ENCODE measurements at regions not wholly inside any gene's neighbourhood (a gene's known extent, or its start where the extent isn't known, plus 50 kb on each side); places are given as distances from the start of the nearest gene placed in this dataset.

DNA sequence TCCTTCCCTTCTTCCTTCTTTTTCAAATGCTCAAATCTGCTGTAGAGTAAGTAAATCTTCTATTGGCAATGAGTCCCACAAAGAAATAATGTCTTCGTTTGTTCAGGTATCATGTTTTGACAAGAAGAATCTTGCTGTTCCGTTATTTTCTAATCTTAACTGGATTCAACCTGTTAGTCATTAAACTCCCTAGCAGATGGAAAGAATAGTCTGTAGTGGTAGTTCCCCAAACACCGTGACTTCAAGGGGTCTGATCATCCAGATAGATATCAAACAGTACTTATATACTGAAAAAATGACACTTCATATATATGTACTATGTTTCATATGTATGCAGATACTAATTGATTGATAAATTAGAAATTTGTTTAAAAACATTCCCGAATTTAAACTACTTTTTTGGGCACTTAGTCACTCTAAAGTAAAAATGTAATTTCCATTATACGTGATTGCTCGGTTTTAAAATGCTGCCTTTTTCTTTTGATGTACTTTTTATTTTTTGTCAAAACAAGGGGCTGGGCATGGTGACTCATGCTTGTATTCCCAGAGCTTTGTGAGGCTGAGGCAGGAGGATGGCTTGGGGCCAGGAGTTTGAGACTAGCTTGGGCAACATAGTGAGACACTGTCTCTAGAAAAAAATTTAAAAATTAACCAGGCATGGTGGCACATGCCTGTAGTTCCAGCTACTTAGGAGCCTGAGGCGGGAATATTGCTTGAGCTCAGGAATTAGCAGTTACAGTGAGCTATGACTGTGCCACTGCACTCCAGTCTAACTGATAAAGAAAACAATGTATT, 335.7 kb upstream of the SNX7 start:
- peak; percentile 20 for DNase-seq

- peak; percentile 99 for DNase-seq
Observed at GRCh38 chr1:98323906-98324358, 337.6 kb upstream of the SNX7 start.

DNA sequence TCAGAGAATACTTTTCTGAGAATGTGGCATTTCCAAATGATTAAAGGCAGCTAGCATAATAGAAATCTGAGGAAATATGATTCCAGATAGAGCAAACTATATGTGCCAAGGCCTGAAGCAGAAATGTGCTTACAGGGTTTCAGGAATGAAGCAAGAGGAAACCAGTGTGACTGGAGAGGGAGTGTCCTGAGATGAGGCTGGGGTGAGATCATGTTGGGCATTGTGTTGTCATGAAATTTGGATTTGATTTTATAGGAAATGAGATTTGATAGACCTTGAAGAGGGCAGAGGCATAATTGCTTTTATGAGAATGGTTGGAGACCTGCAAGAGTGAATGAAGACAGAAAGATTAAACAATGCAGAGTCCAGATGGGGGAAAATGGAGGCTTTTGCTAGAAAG, 338.1 kb upstream of the SNX7 start:
- DNase-seq = peak; percentile 78

DNA sequence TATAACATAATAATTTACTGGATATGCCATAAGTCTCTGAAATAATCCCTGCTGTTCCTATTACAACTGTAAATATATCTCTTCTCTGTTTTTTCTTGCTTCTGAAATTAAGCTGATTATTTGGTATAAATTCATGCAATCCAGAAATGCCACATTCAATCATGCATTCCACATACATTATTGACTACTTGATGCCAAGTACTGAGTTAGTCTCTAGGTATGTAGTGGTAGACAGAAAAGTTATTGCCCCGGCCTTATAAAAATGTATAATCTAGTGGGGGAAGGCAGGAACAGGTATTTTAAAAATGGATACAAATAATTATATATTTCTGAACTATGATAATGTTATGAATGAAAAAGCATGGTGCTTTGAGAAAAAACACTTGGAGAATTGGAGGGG, 338.6 kb upstream of the SNX7 start:
- DNase-seq = no peak

DNA sequence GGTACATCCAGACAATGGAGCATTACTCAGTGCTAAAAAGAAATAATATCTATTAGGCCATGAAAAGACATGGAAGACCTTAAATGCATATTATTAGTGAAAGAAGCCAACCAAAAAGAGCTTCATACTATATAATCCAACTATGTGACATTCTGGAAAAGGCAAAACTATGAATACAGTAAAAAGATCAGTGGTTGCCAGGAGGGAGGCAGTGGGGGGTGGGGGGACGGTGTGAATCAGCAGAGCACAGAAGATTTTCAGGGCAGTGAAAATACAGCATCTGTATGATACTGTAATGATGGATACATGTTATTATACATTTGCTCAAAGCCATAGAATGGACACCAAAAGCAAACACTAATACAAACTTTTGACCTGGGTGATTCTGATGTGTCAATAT, 339.4 kb upstream of the SNX7 start:
- DNase-seq = no peak

DNA sequence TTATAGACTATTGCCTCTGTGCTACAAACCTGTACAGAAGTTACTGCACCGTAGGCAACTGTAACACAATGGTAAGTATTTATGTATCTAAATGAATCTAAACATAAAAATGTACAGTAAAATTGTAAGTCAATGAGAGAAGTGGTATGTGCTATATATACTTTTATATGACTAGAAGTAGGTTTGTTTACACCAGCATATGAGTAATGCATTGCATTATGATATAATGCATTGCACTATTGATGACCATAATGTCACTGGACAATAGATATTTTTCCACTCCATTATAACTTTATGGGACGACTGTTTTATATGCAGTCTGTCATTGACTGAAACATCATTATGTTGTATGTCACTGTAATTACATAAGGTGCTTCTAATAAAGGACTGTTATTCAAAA, 340.3 kb upstream of the SNX7 start:
- no peak for DNase-seq

- DNase-seq = no peak
Observed at GRCh38 chr1:98316286-98316905, 345.1 kb upstream of the SNX7 start.

DNA sequence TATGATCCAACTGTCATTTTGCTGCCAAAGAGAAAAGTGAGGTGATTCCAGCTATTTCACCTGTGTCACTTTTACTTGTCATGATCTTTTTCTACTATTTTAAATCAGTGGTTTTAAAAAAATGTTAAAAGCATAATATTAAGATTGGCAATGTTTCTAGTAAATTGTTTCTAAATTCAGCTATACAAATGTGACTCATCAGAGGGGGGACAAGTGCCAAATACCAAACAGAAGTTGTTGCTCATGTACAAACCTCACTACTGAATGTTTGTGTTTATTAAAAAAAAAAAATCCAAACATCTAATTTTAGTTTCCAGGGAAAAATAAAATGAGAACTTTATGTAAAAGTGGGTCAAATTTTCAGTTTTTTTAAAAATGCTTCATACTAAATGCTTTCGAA, 346.2 kb upstream of the SNX7 start:
- DNase-seq = peak; percentile 20

DNA sequence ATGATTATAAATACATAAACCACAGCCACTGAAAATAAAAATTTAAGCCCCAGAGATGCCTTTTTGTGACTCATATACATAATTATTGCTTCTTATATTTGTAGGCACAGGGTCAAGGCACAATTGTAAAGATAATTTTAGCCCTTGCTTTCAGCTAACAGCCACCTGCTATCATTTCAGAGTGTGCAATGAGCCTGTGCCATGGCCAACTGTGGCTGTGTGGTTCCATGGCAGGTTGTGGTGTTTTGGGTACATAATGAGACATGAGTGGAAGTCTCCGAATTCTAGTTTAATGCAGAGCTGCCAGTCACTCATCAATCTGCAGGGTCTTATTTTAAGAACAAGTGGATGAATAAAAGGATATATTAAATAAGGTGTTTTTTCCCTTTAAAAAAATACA, 346.9 kb upstream of the SNX7 start:
- no peak for DNase-seq

- no peak for DNase-seq
Observed at GRCh38 chr1:98306517-98307089, 354.9 kb upstream of the SNX7 start.

GRCh38 chr1:98305362-98305761, 356.2 kb upstream of the SNX7 start:
- no peak for DNase-seq

GRCh38 chr1:98304888-98305287, 356.6 kb upstream of the SNX7 start:
- no peak for DNase-seq

- no peak for DNase-seq
Observed at GRCh38 chr1:98299861-98300260, 361.7 kb upstream of the SNX7 start.

DNA sequence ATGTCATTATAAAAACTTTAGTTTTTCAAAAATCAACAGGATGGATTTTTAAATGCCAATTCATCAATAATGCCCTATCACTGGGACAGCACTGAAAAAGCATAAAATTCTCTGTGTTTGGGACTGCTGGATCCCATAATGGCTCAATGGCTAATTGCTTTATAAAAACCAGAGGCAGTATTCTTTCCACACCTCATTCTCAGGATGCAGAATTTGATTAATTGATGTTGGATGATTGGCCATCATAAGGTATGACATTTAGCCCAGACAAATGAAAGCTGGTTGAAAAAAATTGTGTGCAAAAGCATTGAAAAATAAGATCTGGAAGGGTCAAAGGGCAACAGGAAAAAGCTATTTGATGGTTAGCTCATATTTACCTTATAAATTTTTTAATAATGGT, 362.2 kb upstream of the SNX7 start:
- DNase-seq = no peak

DNA sequence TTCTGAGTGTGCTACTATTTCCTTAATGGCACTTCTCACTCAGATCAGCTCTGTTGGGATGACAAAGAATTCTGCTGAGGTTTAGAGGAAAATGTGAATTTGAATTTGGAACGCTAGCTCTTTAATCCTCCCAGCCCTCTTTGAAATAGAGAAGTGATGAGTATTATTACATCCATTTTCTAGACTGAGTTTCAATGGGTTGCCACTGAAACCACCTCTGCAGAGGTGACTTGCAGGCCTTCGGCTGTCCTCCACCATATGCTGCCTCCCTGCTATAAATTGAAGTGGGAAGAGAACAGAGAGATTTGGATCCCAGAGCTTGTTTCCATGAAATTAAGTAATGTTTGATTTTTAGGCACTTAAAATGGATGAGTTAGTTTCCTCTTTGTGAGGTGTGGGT, 363.2 kb upstream of the SNX7 start:
- DNase-seq = peak; percentile 37

DNA sequence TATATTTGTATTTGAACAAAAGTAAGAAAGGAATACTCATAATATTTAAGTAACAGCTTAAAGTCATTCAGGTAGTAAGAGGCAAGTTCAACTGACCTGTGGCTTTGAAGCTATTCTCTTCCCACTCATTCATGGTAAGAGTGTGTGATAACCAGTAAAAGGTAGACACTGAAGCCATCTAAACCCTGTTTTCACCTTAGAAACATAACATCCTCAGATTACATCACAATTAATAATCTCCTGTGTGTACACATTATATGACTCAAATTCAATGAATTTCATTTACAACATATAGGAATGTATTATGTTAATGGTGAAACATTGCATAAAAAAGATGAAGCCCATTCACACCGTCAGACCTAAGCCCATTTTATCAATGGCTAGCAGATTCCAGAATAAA, 364.8 kb upstream of the SNX7 start:
- DNase-seq = no peak

DNA sequence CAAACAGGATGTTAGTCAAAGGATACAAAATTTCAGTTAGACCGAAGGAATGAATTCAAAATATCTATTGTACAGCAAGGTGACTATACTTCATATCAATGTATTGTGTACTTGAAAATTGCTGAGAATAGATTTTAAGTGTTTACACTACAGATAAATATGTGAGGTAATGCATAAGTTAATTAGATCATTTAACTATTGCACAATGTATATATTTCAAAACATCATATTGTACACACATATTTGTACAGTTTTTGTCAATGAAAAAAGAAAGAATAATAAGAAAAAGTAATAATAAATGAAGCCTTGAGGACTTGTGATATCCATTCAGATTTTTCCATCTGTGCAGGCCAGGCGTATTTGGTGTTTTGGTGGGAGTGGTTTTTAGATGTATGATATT, 367.4 kb upstream of the SNX7 start:
- DNase-seq = no peak

- no peak for DNase-seq
Observed at GRCh38 chr1:98292994-98293393, 368.5 kb upstream of the SNX7 start.

- DNase-seq = no peak
Observed at GRCh38 chr1:98289311-98289710, 368.5 kb upstream of the DPYD start.

GRCh38 chr1:98288494-98288893, 367.7 kb upstream of the DPYD start:
- peak; percentile 38 for DNase-seq

- peak; percentile 26 for DNase-seq
Observed at GRCh38 chr1:98287626-98288025, 366.8 kb upstream of the DPYD start.

GRCh38 chr1:98286656-98287055, 365.8 kb upstream of the DPYD start:
- no peak for DNase-seq

- DNase-seq = peak; percentile 66
Observed at GRCh38 chr1:98285286-98285685, 364.5 kb upstream of the DPYD start.

GRCh38 chr1:98280049-98280448, 359.2 kb upstream of the DPYD start:
- no peak for DNase-seq

Measured in MV-4-11 (cell line).